A549 (cell line): ENCODE measurements at regions not wholly inside any gene's neighbourhood (a gene's known extent, or its start where the extent isn't known, plus 50 kb on each side); places are given as distances from the start of the nearest gene placed in this dataset.

Experiments
- BHLHE40 ChIP-seq: IDR thresholded peaks from 2 replicates; pipeline ENCODE4 v1.6.1; 2012; ENCODE audit warnings: low read depth, low read length, inconsistent platforms
- HDAC2 ChIP-seq: fragments of 200-600 bp; sonication (generic); IDR thresholded peaks from 2 replicates; pipeline ENCODE4 v1.6.1; 2016
- HOXA7 ChIP-seq: fragments of 250-450 bp; sonication (Bioruptor Pico); IDR thresholded peaks from 2 replicates; pipeline ENCODE4 v1.5.0; 2020; ENCODE audit warnings: mild to moderate bottlenecking, moderate library complexity
- JUN ChIP-seq, 2 experiments: fragments of >200 bp; sonication (Bioruptor Twin); formaldehyde crosslinking; IDR thresholded peaks; 2 replicates in 1 of 2; 3 replicates in 1 of 2; pipeline ENCODE4 v1.6.1; 2016 to 2017
- MAZ ChIP-seq: fragments of 150-350 bp; IDR thresholded peaks from 2 replicates; pipeline ENCODE4 v1.6.1; 2014; ENCODE audit warnings: antibody characterized with exemption, low read depth, low read length, borderline replicate concordance
- MYC ChIP-seq: IDR thresholded peaks from 2 replicates; pipeline ENCODE4 v1.6.1; 2012; ENCODE audit warnings: mild to moderate bottlenecking, inconsistent platforms, low read length, improper control_type of control experiment, borderline replicate concordance
- PHF8 ChIP-seq: fragments of 200-600 bp; sonication (generic); IDR thresholded peaks from 2 replicates; pipeline ENCODE4 v1.6.1; 2016; ENCODE audit warnings: low read depth, mild to moderate bottlenecking, antibody characterized with exemption, moderate library complexity, borderline replicate concordance
- POLR2A ChIP-seq: IDR thresholded peaks from 2 replicates; pipeline ENCODE4 v1.6.1; 2012; ENCODE audit warnings: mild to moderate bottlenecking, low read length
- RARB ChIP-seq: fragments of 250-450 bp; sonication (Bioruptor Pico); IDR thresholded peaks from 2 replicates; pipeline ENCODE4 v1.8.0; 2021; ENCODE audit warnings: mild to moderate bottlenecking, moderate library complexity
- RFX5 ChIP-seq: fragments of 450-650 bp; IDR thresholded peaks from 2 replicates; pipeline ENCODE4 v1.7.1; 2014; ENCODE audit warnings: antibody characterized with exemption, mild to moderate bottlenecking, moderate library complexity
- TF ChIP-seq, protein P1 (sequence below): fragments of >200 bp; sonication (Bioruptor Twin); formaldehyde crosslinking; IDR thresholded peaks from 3 replicates; pipeline ENCODE4 v1.5.1; 2016
- TF ChIP-seq, protein P2 (sequence below): IDR thresholded peaks from 2 replicates; pipeline ENCODE4 v1.6.1; 2012
- TF ChIP-seq, protein P3 (sequence below): fragments of 150-350 bp; IDR thresholded peaks from 2 replicates; pipeline ENCODE4 v1.6.1; 2014; ENCODE audit warnings: low read depth, mild to moderate bottlenecking, low read length

DNA sequence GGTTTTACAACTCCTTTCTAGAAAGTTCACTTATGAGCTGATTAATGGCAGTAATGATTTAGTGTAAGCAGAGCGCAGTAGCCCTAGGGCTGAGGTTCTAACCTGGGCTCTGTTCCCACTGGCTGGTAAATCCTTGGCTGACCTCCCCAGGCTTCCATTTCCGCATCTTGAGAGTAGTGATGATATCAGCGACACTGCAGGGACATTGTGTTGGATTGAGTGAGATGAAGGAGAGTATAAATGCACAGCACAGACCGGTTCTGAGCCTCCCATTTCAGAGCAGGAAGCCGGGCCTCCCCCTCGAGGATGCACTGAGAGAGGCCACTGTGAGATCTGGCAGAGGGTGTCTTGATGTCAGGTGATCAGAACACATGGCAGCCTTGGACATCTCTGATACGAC is 477.2 kb upstream of the SULF2 start:
- TF ChIP-seq, protein P1, sequence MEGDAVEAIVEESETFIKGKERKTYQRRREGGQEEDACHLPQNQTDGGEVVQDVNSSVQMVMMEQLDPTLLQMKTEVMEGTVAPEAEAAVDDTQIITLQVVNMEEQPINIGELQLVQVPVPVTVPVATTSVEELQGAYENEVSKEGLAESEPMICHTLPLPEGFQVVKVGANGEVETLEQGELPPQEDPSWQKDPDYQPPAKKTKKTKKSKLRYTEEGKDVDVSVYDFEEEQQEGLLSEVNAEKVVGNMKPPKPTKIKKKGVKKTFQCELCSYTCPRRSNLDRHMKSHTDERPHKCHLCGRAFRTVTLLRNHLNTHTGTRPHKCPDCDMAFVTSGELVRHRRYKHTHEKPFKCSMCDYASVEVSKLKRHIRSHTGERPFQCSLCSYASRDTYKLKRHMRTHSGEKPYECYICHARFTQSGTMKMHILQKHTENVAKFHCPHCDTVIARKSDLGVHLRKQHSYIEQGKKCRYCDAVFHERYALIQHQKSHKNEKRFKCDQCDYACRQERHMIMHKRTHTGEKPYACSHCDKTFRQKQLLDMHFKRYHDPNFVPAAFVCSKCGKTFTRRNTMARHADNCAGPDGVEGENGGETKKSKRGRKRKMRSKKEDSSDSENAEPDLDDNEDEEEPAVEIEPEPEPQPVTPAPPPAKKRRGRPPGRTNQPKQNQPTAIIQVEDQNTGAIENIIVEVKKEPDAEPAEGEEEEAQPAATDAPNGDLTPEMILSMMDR, result no peak
- TF ChIP-seq HOXA7 (CRISPR knock-in tag) (no peak), POLR2A (no peak), JUN (IDR thresholded peaks at IDR 0.05) (no peak), PHF8 (no peak), RFX5 (no peak), BHLHE40 (no peak), MAZ (no peak), HDAC2 (no peak), RARB (CRISPR knock-in tag) (no peak), MYC (no peak)
- TF ChIP-seq, protein P2, sequence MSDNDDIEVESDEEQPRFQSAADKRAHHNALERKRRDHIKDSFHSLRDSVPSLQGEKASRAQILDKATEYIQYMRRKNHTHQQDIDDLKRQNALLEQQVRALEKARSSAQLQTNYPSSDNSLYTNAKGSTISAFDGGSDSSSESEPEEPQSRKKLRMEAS, result no peak
- TF ChIP-seq, protein P3, sequence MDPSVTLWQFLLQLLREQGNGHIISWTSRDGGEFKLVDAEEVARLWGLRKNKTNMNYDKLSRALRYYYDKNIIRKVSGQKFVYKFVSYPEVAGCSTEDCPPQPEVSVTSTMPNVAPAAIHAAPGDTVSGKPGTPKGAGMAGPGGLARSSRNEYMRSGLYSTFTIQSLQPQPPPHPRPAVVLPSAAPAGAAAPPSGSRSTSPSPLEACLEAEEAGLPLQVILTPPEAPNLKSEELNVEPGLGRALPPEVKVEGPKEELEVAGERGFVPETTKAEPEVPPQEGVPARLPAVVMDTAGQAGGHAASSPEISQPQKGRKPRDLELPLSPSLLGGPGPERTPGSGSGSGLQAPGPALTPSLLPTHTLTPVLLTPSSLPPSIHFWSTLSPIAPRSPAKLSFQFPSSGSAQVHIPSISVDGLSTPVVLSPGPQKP, result no peak
